WTC11 (cell line): ENCODE measurements at regions not wholly inside any gene's neighbourhood (a gene's known extent, or its start where the extent isn't known, plus 50 kb on each side); places are given as distances from the start of the nearest gene placed in this dataset.

Experiments
- ATAC-seq: fragments of 200-7000 bp; cut with Tn5 transposase; 2 replicates; pipeline ENCODE4 v1.10.0; 2021; ENCODE audit warnings: mild to moderate bottlenecking, moderate library complexity
- CTCF ChIA-PET: fragments of 300-600 bp; sonication (Branson Sonifier 250); formaldehyde crosslinking; loops from one replicate; lab custom pipeline; 2021; ENCODE audit warnings: antibody characterized with exemption; lab: Charles Lee
- POLR2A ChIA-PET: fragments of 350-600 bp; sonication (Branson Sonifier 250); formaldehyde crosslinking; loops from one replicate; lab custom pipeline; 2021; ENCODE audit warnings: antibody characterized with exemption; lab: Charles Lee
- DNase-seq: peaks from one replicate; pipeline ENCODE4 v3.0.0; 2021; ENCODE audit warnings: low spot score
- H3K27ac Mint-ChIP-seq: 2 replicates; pipeline ENCODE4 v1.8.0; 2021; ENCODE audit warnings: mixed read lengths
- H3K27me3 Mint-ChIP-seq: 2 replicates; pipeline ENCODE4 v1.8.0; 2021; ENCODE audit warnings: low read depth, mild to moderate bottlenecking, moderate library complexity, mixed read lengths
- H3K36me3 Mint-ChIP-seq: 2 replicates; pipeline ENCODE4 v1.8.0; 2021; ENCODE audit warnings: mixed read lengths
- H3K4me1 Mint-ChIP-seq: 2 replicates; pipeline ENCODE4 v1.8.0; 2022; ENCODE audit warnings: mixed read lengths
- H3K4me3 Mint-ChIP-seq: 2 replicates; pipeline ENCODE4 v1.8.0; 2021; ENCODE audit warnings: mild to moderate bottlenecking, moderate library complexity, mixed read lengths
- H3K9me3 Mint-ChIP-seq: 2 replicates; pipeline ENCODE4 v1.8.0; 2021; ENCODE audit warnings: mixed read lengths
- ATF1 ChIP-seq: sonication (generic); formaldehyde crosslinking; IDR thresholded peaks from 2 replicates; pipeline ENCODE4 v1.8.1; 2023; ENCODE audit warnings: mild to moderate bottlenecking, moderate library complexity, missing genetic modification reagents
- CREM ChIP-seq: sonication (generic); formaldehyde crosslinking; IDR thresholded peaks from 2 replicates; pipeline ENCODE4 v1.8.1; 2022; ENCODE audit warnings: mild to moderate bottlenecking, missing genetic modification reagents, moderate library complexity
- ELF4 ChIP-seq: sonication (generic); formaldehyde crosslinking; IDR thresholded peaks from 2 replicates; pipeline ENCODE4 v1.8.1; 2022; ENCODE audit warnings: low read depth, mild to moderate bottlenecking, moderate library complexity, missing genetic modification reagents
- ETV6 ChIP-seq: sonication (generic); formaldehyde crosslinking; IDR thresholded peaks from 2 replicates; pipeline ENCODE4 v1.8.1; 2022; ENCODE audit warnings: mild to moderate bottlenecking, missing genetic modification reagents
- FOXK1 ChIP-seq: sonication (generic); formaldehyde crosslinking; IDR thresholded peaks from 2 replicates; pipeline ENCODE4 v1.8.0; 2022; ENCODE audit warnings: mild to moderate bottlenecking, moderate library complexity, missing genetic modification reagents
- GTF2I ChIP-seq: fragments of 250-450 bp; sonication (Bioruptor Pico); conservative IDR thresholded peaks from 2 replicates; pipeline ENCODE4 v1.4.0; 2021; ENCODE audit warnings: mild to moderate bottlenecking
- JUN ChIP-seq: sonication (generic); formaldehyde crosslinking; IDR thresholded peaks from 2 replicates; pipeline ENCODE4 v1.8.0; 2023; ENCODE audit warnings: mild to moderate bottlenecking, missing genetic modification reagents
- RELA ChIP-seq: sonication (generic); formaldehyde crosslinking; IDR thresholded peaks from 2 replicates; pipeline ENCODE4 v1.8.1; 2022; ENCODE audit warnings: missing genetic modification reagents, mild to moderate bottlenecking, borderline replicate concordance
- SMAD3 ChIP-seq: sonication (generic); formaldehyde crosslinking; IDR thresholded peaks from 2 replicates; pipeline ENCODE4 v1.8.0; 2022; ENCODE audit warnings: missing genetic modification reagents, mild to moderate bottlenecking, borderline replicate concordance
- SOX15 ChIP-seq: fragments of 250-450 bp; sonication (Bioruptor Pico); IDR thresholded peaks from 2 replicates; pipeline ENCODE4 v1.9.0; 2021; ENCODE audit warnings: mild to moderate bottlenecking
- SP1 ChIP-seq: sonication (generic); formaldehyde crosslinking; conservative IDR thresholded peaks from 2 replicates; pipeline ENCODE4 v1.8.1; 2022; ENCODE audit warnings: missing genetic modification reagents
- TCF7 ChIP-seq: sonication (generic); formaldehyde crosslinking; IDR thresholded peaks from 2 replicates; pipeline ENCODE4 v1.8.0; 2022; ENCODE audit warnings: mild to moderate bottlenecking, low read depth, missing genetic modification reagents, moderate library complexity
- ZNF138 ChIP-seq: sonication (generic); formaldehyde crosslinking; conservative IDR thresholded peaks from 2 replicates; pipeline ENCODE4 v1.8.1; 2022; ENCODE audit warnings: mild to moderate bottlenecking, moderate library complexity, missing genetic modification reagents
- ZNF232 ChIP-seq: sonication (generic); formaldehyde crosslinking; IDR thresholded peaks from 2 replicates; pipeline ENCODE4 v1.8.0; 2022; ENCODE audit warnings: mild to moderate bottlenecking, missing genetic modification reagents
- ZNF263 ChIP-seq: sonication (generic); formaldehyde crosslinking; IDR thresholded peaks from 2 replicates; pipeline ENCODE4 v1.8.1; 2022; ENCODE audit warnings: low read depth, mild to moderate bottlenecking, moderate library complexity, missing genetic modification reagents
- ZNF423 ChIP-seq: fragments of 250-450 bp; sonication (Bioruptor Pico); IDR thresholded peaks from 2 replicates; pipeline ENCODE4 v2.1.2; 2022; ENCODE audit warnings: mild to moderate bottlenecking, moderate library complexity
- TF ChIP-seq, protein P1 (sequence below): sonication (generic); formaldehyde crosslinking; IDR thresholded peaks from 2 replicates; pipeline ENCODE4 v1.8.0; 2023; ENCODE audit warnings: mild to moderate bottlenecking, missing genetic modification reagents
- TF ChIP-seq, protein P2 (sequence below): sonication (generic); formaldehyde crosslinking; IDR thresholded peaks from 2 replicates; pipeline ENCODE4 v1.8.0; 2023; ENCODE audit warnings: missing genetic modification reagents
- TF ChIP-seq, protein P3 (sequence below): sonication (generic); formaldehyde crosslinking; IDR thresholded peaks from 2 replicates; pipeline ENCODE4 v1.8.1; 2023; ENCODE audit warnings: mild to moderate bottlenecking, missing genetic modification reagents, moderate library complexity
- TF ChIP-seq, protein P4 (sequence below): sonication (generic); formaldehyde crosslinking; IDR thresholded peaks from 2 replicates; pipeline ENCODE4 v1.8.1; 2022; ENCODE audit warnings: low read depth, missing genetic modification reagents, borderline replicate concordance
- TF ChIP-seq, protein P5 (sequence below): sonication (generic); formaldehyde crosslinking; IDR thresholded peaks from 2 replicates; pipeline ENCODE4 v1.8.0; 2022; ENCODE audit warnings: mild to moderate bottlenecking, missing genetic modification reagents
- TF ChIP-seq, protein P6 (sequence below): fragments of 250-450 bp; sonication (Bioruptor Pico); IDR thresholded peaks from 2 replicates; pipeline ENCODE4 v1.9.0; 2021; ENCODE audit warnings: mild to moderate bottlenecking
- TF ChIP-seq, protein P7 (sequence below): sonication (generic); formaldehyde crosslinking; IDR thresholded peaks from 2 replicates; pipeline ENCODE4 v1.8.0; 2022; ENCODE audit warnings: mild to moderate bottlenecking, missing genetic modification reagents
- TF ChIP-seq, protein P8 (sequence below): sonication (generic); formaldehyde crosslinking; conservative IDR thresholded peaks from 2 replicates; pipeline ENCODE4 v1.8.1; 2022; ENCODE audit warnings: mild to moderate bottlenecking, missing genetic modification reagents
- TF ChIP-seq, protein P9 (sequence below): fragments of 200-600 bp; IDR thresholded peaks from 2 replicates; pipeline ENCODE4 v1.8.0; 2022; ENCODE audit warnings: antibody characterized with exemption

DNA sequence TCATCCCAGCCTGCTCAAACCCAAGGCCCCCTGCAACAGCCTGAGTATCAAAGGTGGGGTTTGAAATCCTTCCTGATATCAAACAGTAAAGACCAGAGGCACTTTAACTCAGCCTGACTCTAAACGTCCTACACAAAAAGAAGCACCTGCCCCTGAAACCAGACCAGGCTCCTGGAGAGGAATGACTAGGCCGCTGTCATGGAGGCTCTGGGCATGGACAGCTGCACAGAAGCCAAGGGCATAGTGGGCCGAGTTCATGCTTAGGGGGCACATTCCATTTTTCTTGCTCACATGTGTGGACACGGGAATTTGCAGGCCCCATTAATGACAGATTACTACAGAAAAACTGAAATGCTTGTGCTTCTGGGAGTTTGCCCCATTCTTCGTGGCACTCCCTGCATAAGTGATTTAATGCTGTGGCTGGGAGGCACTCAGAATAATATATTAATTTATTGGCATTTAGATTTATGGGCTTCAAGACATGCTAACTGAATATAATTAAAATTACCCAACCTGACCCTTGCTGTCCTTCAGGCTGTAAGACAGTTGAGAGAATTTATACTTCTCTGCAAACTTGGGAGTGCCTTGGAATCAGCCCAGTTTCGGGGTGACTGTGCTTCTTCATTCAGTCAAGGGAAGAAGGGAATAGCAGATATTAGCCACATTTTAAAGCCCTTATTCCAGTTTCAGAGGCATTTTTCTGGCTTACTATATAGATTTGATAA is 105.5 kb downstream of the GYPC start:
- ChIA-PET CTCF (no interaction called here), POLR2A (no interaction called here)
- no peak overlapping the region for H3K4me3 Mint-ChIP-seq
- TF ChIP-seq, protein P1, sequence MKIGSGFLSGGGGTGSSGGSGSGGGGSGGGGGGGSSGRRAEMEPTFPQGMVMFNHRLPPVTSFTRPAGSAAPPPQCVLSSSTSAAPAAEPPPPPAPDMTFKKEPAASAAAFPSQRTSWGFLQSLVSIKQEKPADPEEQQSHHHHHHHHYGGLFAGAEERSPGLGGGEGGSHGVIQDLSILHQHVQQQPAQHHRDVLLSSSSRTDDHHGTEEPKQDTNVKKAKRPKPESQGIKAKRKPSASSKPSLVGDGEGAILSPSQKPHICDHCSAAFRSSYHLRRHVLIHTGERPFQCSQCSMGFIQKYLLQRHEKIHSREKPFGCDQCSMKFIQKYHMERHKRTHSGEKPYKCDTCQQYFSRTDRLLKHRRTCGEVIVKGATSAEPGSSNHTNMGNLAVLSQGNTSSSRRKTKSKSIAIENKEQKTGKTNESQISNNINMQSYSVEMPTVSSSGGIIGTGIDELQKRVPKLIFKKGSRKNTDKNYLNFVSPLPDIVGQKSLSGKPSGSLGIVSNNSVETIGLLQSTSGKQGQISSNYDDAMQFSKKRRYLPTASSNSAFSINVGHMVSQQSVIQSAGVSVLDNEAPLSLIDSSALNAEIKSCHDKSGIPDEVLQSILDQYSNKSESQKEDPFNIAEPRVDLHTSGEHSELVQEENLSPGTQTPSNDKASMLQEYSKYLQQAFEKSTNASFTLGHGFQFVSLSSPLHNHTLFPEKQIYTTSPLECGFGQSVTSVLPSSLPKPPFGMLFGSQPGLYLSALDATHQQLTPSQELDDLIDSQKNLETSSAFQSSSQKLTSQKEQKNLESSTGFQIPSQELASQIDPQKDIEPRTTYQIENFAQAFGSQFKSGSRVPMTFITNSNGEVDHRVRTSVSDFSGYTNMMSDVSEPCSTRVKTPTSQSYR (CRISPR knock-in tag), result no peak
- TF ChIP-seq JUN (CRISPR knock-in tag) (no peak), ZNF138 (CRISPR knock-in tag) (no peak), TCF7 (no peak), CREM (no peak), SP1 (CRISPR knock-in tag) (no peak), FOXK1 (CRISPR knock-in tag) (no peak), SOX15 (CRISPR knock-in tag) (no peak), ZNF263 (CRISPR knock-in tag) (no peak), ZNF232 (no peak), ETV6 (no peak), SMAD3 (no peak)
- TF ChIP-seq, protein P2, sequence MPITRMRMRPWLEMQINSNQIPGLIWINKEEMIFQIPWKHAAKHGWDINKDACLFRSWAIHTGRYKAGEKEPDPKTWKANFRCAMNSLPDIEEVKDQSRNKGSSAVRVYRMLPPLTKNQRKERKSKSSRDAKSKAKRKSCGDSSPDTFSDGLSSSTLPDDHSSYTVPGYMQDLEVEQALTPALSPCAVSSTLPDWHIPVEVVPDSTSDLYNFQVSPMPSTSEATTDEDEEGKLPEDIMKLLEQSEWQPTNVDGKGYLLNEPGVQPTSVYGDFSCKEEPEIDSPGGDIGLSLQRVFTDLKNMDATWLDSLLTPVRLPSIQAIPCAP (CRISPR knock-in tag), result no peak
- TF ChIP-seq, protein P3, sequence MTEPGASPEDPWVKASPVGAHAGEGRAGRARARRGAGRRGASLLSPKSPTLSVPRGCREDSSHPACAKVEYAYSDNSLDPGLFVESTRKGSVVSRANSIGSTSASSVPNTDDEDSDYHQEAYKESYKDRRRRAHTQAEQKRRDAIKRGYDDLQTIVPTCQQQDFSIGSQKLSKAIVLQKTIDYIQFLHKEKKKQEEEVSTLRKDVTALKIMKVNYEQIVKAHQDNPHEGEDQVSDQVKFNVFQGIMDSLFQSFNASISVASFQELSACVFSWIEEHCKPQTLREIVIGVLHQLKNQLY (CRISPR knock-in tag), result no peak
- TF ChIP-seq, protein P4, sequence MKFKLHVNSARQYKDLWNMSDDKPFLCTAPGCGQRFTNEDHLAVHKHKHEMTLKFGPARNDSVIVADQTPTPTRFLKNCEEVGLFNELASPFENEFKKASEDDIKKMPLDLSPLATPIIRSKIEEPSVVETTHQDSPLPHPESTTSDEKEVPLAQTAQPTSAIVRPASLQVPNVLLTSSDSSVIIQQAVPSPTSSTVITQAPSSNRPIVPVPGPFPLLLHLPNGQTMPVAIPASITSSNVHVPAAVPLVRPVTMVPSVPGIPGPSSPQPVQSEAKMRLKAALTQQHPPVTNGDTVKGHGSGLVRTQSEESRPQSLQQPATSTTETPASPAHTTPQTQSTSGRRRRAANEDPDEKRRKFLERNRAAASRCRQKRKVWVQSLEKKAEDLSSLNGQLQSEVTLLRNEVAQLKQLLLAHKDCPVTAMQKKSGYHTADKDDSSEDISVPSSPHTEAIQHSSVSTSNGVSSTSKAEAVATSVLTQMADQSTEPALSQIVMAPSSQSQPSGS (CRISPR knock-in tag), result no peak
- TF ChIP-seq, protein P5, sequence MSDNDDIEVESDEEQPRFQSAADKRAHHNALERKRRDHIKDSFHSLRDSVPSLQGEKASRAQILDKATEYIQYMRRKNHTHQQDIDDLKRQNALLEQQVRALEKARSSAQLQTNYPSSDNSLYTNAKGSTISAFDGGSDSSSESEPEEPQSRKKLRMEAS (CRISPR knock-in tag), result no peak
- TF ChIP-seq, protein P6, sequence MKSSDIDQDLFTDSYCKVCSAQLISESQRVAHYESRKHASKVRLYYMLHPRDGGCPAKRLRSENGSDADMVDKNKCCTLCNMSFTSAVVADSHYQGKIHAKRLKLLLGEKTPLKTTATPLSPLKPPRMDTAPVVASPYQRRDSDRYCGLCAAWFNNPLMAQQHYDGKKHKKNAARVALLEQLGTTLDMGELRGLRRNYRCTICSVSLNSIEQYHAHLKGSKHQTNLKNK (CRISPR knock-in tag), result no peak
- peaks cover 20% of the 10 kb centered on the region for H3K4me1 Mint-ChIP-seq
- ATAC-seq (no peak), DNase-seq (no peak)
- 0 out of 2 replicates have a peak, but pooled peaks cover 3% of the 10 kb centered on the region for H3K9me3 Mint-ChIP-seq
- no peaks in the 10 kb centered on the region for H3K36me3 Mint-ChIP-seq
- H3K27me3 Mint-ChIP-seq, result no peaks in the 10 kb centered on the region; the same call in 1 of the 2 replicates
- no peak overlapping the region for H3K27ac Mint-ChIP-seq

DNA sequence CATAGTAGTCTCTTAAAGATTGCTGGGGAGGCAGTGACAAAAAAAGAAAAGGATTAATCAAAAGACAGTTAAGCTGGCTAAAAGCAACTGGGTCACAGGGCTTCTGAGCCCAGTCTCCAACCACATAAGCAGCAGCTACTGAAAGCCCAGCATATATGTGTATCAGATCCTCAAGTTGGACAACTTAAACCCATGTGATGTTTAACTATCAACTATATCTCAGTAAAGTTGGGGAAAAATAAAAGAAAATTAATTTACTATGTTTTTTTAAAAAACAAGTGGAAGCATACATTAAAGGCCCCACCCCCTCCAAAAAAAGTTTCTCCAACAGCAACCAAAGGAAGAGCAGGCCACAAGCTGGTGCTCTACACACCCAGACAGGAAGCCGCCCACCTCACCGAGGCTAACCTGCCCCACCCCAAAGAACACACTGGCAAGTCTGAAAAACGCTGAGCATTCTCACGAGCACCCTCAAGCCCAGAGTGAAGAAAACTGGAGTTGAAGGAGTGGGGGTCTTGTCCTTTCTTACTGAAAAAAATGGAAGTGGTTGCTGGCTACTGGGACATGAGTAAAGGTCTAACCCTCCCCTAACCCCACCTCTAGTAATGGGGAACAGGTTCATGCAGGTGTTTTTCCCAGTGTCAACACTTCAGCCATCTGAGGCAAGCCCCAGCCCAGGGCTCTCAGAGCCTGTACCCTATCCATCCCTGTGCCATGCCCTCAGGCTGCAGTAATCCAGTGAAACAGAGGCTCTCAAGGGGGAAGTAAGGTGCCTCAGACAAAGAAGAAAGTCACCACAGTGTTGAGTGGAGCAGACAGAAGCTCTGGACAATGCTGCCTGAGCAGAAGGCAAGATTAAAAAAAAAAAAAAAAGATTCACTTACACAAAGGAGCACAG is 106.3 kb downstream of the GYPC start:
- no peak for ATAC-seq
- no peak overlapping the region for H3K4me3 Mint-ChIP-seq
- H3K9me3 Mint-ChIP-seq, result 0 out of 2 replicates have a peak, but pooled peaks cover 3% of the 10 kb centered on the region
- no peak overlapping the region for H3K27ac Mint-ChIP-seq
- ChIA-PET POLR2A (no interaction called here), CTCF (no interaction called here)
- no peaks in the 10 kb centered on the region; the same call in 1 of the 2 replicates for H3K27me3 Mint-ChIP-seq
- peaks cover 20% of the 10 kb centered on the region for H3K4me1 Mint-ChIP-seq
- DNase-seq, result no peak
- H3K36me3 Mint-ChIP-seq, result no peaks in the 10 kb centered on the region
- TF ChIP-seq GTF2I (CRISPR knock-in tag) (no peak), FOXK1 (CRISPR knock-in tag) (no peak), ATF1 (CRISPR knock-in tag) (no peak), ZNF423 (CRISPR knock-in tag) (no peak), ZNF232 (no peak), CREM (no peak), ELF4 (no peak), RELA (CRISPR knock-in tag) (no peak)
- TF ChIP-seq, protein P7, sequence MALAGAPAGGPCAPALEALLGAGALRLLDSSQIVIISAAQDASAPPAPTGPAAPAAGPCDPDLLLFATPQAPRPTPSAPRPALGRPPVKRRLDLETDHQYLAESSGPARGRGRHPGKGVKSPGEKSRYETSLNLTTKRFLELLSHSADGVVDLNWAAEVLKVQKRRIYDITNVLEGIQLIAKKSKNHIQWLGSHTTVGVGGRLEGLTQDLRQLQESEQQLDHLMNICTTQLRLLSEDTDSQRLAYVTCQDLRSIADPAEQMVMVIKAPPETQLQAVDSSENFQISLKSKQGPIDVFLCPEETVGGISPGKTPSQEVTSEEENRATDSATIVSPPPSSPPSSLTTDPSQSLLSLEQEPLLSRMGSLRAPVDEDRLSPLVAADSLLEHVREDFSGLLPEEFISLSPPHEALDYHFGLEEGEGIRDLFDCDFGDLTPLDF (CRISPR knock-in tag), result no peak
- TF ChIP-seq, protein P8, sequence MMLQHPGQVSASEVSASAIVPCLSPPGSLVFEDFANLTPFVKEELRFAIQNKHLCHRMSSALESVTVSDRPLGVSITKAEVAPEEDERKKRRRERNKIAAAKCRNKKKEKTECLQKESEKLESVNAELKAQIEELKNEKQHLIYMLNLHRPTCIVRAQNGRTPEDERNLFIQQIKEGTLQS, result no peak
- TF ChIP-seq, protein P9, sequence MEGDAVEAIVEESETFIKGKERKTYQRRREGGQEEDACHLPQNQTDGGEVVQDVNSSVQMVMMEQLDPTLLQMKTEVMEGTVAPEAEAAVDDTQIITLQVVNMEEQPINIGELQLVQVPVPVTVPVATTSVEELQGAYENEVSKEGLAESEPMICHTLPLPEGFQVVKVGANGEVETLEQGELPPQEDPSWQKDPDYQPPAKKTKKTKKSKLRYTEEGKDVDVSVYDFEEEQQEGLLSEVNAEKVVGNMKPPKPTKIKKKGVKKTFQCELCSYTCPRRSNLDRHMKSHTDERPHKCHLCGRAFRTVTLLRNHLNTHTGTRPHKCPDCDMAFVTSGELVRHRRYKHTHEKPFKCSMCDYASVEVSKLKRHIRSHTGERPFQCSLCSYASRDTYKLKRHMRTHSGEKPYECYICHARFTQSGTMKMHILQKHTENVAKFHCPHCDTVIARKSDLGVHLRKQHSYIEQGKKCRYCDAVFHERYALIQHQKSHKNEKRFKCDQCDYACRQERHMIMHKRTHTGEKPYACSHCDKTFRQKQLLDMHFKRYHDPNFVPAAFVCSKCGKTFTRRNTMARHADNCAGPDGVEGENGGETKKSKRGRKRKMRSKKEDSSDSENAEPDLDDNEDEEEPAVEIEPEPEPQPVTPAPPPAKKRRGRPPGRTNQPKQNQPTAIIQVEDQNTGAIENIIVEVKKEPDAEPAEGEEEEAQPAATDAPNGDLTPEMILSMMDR, result no peak
